ENCODE measurements at regions not wholly inside any gene's neighbourhood (a gene's known extent, or its start where the extent isn't known, plus 50 kb on each side); places are given as distances from the start of the nearest gene placed in this dataset.

- TF ChIP-seq ZFX (IDR thresholded peaks at IDR 0.05; ENCODE audit: borderline replicate concordance), result no peak
- no peak for TF ChIP-seq CTCF (IDR thresholded peaks at IDR 0.05)
- no peak overlapping the region for H3K27ac ChIP-seq
Observed at GRCh38 chr5:143889986-143890385, 78.0 kb downstream of the HMHB1 start.

DNA sequence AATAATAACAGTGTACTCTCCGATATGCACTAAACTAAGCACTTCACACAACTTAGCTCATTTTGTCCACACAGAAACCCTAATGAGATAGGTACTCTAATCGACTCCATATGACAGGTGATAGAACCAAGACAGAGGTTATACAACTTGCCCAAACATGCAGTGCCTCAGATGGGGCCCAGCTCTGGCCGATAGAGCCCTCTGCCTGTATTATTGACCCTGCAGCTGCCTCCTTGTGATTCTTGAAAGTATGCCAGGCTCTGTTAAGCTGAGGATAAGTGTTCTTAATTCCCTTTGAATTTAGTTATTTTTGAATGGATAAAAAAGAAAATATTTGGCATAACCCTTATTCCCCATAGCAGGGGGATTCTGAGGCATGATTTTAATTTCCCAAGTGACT lies 78.5 kb downstream of the HMHB1 start:
- TF ChIP-seq ZFX (IDR thresholded peaks at IDR 0.05; ENCODE audit: borderline replicate concordance) (no peak), CTCF (IDR thresholded peaks at IDR 0.05) (no peak)
- H3K27ac ChIP-seq, result no peak overlapping the region

DNA sequence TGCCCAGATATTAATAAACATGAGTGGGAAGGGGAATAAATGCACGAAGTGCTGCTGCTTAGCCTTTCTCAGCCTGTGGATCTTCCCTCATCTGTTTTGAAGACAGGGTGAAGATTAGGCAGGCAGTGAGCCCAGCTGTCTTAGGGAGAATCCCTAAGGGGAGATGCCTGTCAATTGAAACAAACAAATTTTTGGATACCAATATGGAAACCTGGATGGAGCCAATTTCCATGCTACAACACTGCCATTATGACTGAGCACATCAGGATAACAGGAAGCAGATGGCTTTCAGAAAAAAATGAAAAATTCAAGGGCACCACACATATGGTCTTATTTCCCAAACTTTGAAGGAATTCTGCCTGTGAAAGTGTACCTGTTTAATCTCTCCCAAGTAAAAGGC lies 80.3 kb downstream of the HMHB1 start:
- no peak overlapping the region for H3K27ac ChIP-seq
- TF ChIP-seq ZFX (IDR thresholded peaks at IDR 0.05; ENCODE audit: borderline replicate concordance) (no peak), CTCF (IDR thresholded peaks at IDR 0.05) (no peak)

- TF ChIP-seq ZFX (IDR thresholded peaks at IDR 0.05; ENCODE audit: borderline replicate concordance) (no peak), CTCF (IDR thresholded peaks at IDR 0.05) (no peak)
Observed at GRCh38 chr5:143892908-143893307, 80.9 kb downstream of the HMHB1 start.

DNA sequence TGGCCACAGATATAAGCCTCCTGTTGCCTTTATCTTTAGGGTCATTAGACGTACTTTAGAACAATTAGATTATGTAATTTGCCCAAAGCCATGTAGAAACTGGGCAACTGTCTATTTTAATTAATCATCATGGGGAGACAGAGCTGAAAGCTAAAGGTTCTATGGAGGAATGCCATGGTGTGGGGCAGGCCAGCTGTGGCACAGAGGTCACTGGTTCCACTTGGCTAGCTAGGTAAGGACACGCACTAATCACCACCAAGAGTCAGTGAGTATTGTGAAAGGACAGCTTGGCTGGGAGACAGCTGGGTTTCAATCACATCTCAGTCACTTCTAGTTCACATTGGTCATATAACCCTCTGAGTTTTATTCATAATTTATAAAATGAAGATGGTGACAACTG lies 81.7 kb downstream of the HMHB1 start:
- TF ChIP-seq ZFX (IDR thresholded peaks at IDR 0.05; ENCODE audit: borderline replicate concordance), result no peak
- TF ChIP-seq CTCF (IDR thresholded peaks at IDR 0.05), result no peak
- H3K27ac ChIP-seq, result no peak overlapping the region

More at GRCh38 chr5:143892908-143893307, 80.9 kb downstream of the HMHB1 start:
- H3K27ac ChIP-seq, result no peak overlapping the region

GRCh38 chr5:143896516-143896915 lies 84.6 kb downstream of the HMHB1 start:
- no peak for TF ChIP-seq CTCF (IDR thresholded peaks at IDR 0.05)
- no peak for TF ChIP-seq ZFX (IDR thresholded peaks at IDR 0.05; ENCODE audit: borderline replicate concordance)
- no peak overlapping the region for H3K27ac ChIP-seq

DNA sequence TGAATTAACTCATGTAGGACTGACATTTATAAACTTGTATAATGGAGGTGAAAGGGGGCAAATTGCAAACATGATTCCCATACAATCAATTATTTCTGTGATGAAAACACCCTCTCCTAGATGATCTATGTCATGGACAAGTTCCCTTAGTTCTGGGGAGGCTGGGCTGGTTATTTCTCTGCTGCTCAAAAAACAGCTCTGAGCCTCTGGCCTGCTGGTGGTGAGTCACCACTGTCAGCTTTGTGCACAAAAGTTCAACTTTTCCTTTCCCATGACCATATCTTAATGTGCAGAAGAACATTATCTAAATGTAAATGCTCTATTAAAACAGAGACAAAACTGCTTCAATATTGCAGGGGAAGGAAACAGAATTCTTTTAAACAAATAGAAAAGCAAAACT lies 85.0 kb downstream of the HMHB1 start:
- no peak for TF ChIP-seq ZFX (IDR thresholded peaks at IDR 0.05; ENCODE audit: borderline replicate concordance)
- no peak for TF ChIP-seq CTCF (IDR thresholded peaks at IDR 0.05)
- H3K27ac ChIP-seq, result no peak overlapping the region

All from 22Rv1 (cell line).